Small intestine (tissue), 7 donors: ENCODE measurements at regions not wholly inside any gene's neighbourhood (a gene's known extent, or its start where the extent isn't known, plus 50 kb on each side); places are given as distances from the start of the nearest gene placed in this dataset.

Experiments used
- DNase-seq, 2 donors: peaks; one replicate each; pipeline versions ENCODE4 v3.0.0 to v3.0.0-alpha.2; 2013
- FAIRE-seq: peaks from 2 replicates; lab custom pipeline; 2012; peaks lifted over from hg19 to GRCh38; lab: Jason Lieb, UNC
- H3K27ac ChIP-seq, 3 donors: one replicate each; pipeline ENCODE4 v1.5.1; 2013; ENCODE audit warnings: low read length in 2 of 3, mild to moderate bottlenecking in 2 of 3, control low read depth in 1 of 3, inconsistent platforms in 1 of 3, low read depth in 1 of 3, moderate library complexity in 1 of 3
- H3K27me3 ChIP-seq, 3 donors: one replicate each; pipeline ENCODE4 v1.6.1; 2013; ENCODE audit warnings: low read length in 3 of 3, inconsistent platforms in 1 of 3; ENCODE audit not compliant: control insufficient read depth in 3 of 3, insufficient read depth in 3 of 3
- H3K36me3 ChIP-seq, 3 donors: one replicate each; pipeline ENCODE4 v1.6.1; 2013; ENCODE audit warnings: low read length in 3 of 3, inconsistent platforms in 1 of 3, low read depth in 1 of 3, mild to moderate bottlenecking in 1 of 3, moderate library complexity in 1 of 3; ENCODE audit not compliant: control insufficient read depth in 3 of 3, insufficient read depth in 2 of 3
- H3K4me1 ChIP-seq, 3 donors: one replicate each; pipeline ENCODE4 v1.6.1; 2013; ENCODE audit warnings: low read length in 2 of 3, inconsistent platforms in 1 of 3, low read depth in 1 of 3, mild to moderate bottlenecking in 1 of 3, moderate library complexity in 1 of 3; ENCODE audit not compliant: control insufficient read depth in 3 of 3, insufficient read depth in 2 of 3
- H3K4me3 ChIP-seq, 3 donors: one replicate each; pipeline ENCODE4 v1.5.1; 2013; ENCODE audit warnings: low read length in 3 of 3, control low read depth in 1 of 3, inconsistent platforms in 1 of 3, low read depth in 1 of 3, mild to moderate bottlenecking in 1 of 3, moderate library complexity in 1 of 3
- H3K9me3 ChIP-seq, 2 donors: one replicate each; pipeline ENCODE4 v1.6.1; 2013; ENCODE audit warnings: low read depth in 1 of 2, low read length in 1 of 2; ENCODE audit not compliant: control insufficient read depth in 2 of 2, insufficient read depth in 1 of 2
- WGBS, 3 donors: extraction: QIAGEN DNeasy Blood & Tissue Kit; methylation state at CpG; one replicate each; pipeline ENCODE4 v1.1.7; 2013; 5-methylcytosine and 5-hydroxymethylcytosine counted together
- donor health status: healthy with polysubstance abuse.
- donor health status: control.
- donor health status: control.
- donor health status: Bipolar disorder and iron deficiency.
- donor health status: healthy.

DNA sequence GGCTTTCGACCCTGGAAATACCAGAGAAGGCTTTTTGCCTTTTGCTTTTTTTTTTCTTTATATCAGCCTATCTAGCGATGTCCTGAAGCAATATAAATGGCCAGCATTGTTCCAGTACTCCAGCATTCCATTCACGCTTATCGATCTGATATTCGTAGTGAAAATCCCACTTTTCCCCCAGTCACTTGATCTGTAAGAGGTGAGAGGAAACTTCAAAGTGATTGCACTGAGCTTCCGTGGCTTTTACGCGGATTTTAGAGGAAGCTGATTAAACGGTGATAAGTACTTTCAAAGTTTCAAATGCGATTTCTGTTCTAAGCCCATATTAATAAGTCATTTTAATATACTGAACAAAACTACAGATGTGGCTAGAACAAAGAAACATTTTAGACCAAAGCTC, 725.5 kb downstream of the TRIML1 start:
- Histone ChIP-seq H3K9me3 (peaks cover 0 to 2% of the 10 kb centered on the region in 2 donors), H3K27ac (no peak overlapping the region), H3K27me3 (no peaks in the 10 kb centered on the region), H3K4me1 (no peaks in the 10 kb centered on the region), H3K4me3 (no peak overlapping the region), H3K36me3 (no peaks in the 10 kb centered on the region)
- DNase-seq, result no peak
- WGBS, 3 donors, result 64 to 76% (median 68%) methylated on average over 10 of the region's 10 CpGs
- FAIRE-seq, result no peak

DNA sequence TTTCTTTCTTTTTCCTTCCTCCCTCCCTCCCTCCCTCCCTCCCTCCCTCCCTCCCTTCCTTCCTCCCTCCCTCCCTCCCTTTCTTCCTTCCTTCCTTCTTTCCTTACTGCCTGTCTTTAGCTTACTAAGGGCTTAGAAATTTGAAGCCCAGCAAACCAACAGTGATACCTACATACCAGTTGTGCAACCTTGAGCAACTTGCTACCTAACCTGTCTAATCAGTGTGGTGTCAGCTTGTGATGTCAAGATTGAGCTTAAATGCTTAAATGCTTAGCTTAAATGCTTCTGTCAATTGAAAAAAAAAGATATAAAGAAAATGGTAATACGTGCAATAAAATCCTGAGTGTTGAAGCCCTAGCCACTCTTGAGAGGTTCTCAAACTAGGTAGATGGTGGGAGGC, 728.6 kb downstream of the TRIML1 start:
- H3K4me3 ChIP-seq, result no peak overlapping the region
- no peaks in the 10 kb centered on the region for H3K36me3 ChIP-seq
- WGBS, 3 donors, result 0 to 52% (median 15%) methylated on average over 1 of the region's 1 CpG
- H3K27me3 ChIP-seq, result no peaks in the 10 kb centered on the region
- no peaks in the 10 kb centered on the region for H3K9me3 ChIP-seq
- H3K27ac ChIP-seq, result no peak overlapping the region
- FAIRE-seq (no peak), DNase-seq (no peak)
- no peaks in the 10 kb centered on the region for H3K4me1 ChIP-seq

DNA sequence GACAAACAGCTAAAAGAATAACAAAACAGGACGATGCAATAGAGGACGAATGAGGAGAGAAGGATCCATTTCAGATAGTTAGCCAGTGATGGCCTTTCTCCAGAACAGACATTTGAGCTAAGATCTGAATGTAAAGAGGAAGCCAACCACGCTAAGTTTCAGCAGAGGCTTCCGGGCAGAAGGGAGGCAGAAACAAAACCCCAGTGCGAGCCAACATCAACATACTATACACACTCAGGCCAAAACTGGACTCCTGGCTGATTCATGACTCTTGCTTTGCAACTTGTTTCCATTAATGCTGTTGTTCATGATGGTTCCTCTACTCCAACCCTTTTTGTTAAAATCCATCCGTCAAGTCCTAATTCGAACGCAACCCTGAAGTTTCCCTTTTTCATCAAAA, 730.3 kb downstream of the TRIML1 start:
- no peak for DNase-seq
- H3K36me3 ChIP-seq, result no peaks in the 10 kb centered on the region
- no peaks in the 10 kb centered on the region for H3K4me1 ChIP-seq
- no peaks in the 10 kb centered on the region for H3K27me3 ChIP-seq
- 68 to 86% (median 79%) methylated on average over 8 of the region's 8 CpGs for WGBS, 3 donors
- H3K4me3 ChIP-seq, result no peak overlapping the region
- no peak for FAIRE-seq
- H3K9me3 ChIP-seq, result peaks cover 0 to 3% of the 10 kb centered on the region in 2 donors
- no peak overlapping the region for H3K27ac ChIP-seq

DNA sequence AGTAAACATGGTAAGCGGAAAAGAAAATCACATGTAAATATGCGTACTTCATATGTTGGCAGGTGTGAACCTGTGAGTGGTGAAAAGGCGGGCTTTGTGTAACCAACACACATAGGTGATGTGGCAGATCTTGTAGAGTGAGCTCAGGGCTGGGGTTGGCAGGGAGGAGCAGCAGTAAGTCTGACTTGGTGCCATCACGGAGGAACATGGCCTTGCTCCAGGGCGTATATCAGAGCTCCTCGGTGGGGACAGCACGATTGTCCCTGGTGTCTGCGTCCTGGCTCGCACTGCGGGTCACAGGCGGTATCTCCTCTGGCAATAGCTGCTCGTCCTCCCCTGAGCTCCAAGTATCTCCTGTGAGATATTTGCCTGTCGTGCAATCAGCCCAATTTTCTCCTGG, 733.6 kb downstream of the TRIML1 start:
- Histone ChIP-seq H3K36me3 (no peaks in the 10 kb centered on the region), H3K4me3 (no peak overlapping the region), H3K27ac (no peak overlapping the region), H3K9me3 (peaks cover 0 to 3% of the 10 kb centered on the region in 2 donors), H3K4me1 (no peaks in the 10 kb centered on the region), H3K27me3 (no peaks in the 10 kb centered on the region)
- FAIRE-seq (no peak), DNase-seq (no peak)
- WGBS, 3 donors, result 85 to 96% (median 91%) methylated on average over 13 of the region's 13 CpGs

DNA sequence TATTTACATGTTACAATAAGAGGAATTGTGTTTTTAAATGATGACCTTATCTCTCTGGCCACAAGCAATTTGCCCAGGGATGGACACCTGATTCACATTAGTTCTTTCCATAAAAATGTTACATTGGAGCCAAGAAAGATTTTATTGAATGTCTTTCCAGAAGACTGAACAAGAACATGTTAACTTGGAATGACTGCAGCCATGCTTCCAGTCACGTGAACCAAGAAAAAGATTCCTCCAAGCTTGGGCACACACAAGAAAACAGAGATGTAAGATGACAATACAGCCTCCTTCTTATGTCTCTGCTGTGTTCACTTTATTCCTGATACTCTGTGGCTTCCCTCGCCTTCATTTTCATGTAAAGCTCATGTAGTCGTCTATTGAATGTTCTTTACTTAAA, 737.6 kb downstream of the TRIML1 start:
- peaks cover 0 to 3% of the 10 kb centered on the region in 2 donors for H3K9me3 ChIP-seq
- no peaks in the 10 kb centered on the region for H3K36me3 ChIP-seq
- no peaks in the 10 kb centered on the region for H3K4me1 ChIP-seq
- 57 to 83% (median 76%) methylated on average over 3 of the region's 3 CpGs for WGBS, 3 donors
- DNase-seq (no peak), FAIRE-seq (no peak)
- H3K4me3 ChIP-seq, result no peak overlapping the region
- H3K27me3 ChIP-seq, result no peaks in the 10 kb centered on the region
- no peak overlapping the region for H3K27ac ChIP-seq

DNA sequence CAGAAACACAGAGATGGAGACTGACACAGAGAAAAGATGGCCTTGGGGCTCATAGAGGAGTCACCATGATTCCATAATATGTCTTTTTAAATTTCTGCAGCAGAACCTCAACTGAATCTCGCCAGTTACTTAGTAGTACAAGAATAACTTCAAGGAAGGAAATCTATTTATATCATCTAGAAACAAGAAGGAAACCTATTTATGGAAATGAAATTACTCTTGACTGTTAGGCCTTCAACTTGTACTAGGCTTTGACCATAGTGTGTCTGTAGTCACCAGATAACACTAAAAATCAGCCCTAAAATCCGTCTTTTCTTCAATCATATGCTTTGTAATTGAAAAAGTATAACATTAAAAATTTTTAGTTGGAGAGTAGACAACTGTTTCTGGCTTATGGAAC, 740.4 kb downstream of the TRIML1 start:
- Histone ChIP-seq H3K4me3 (no peak overlapping the region), H3K4me1 (no peaks in the 10 kb centered on the region), H3K9me3 (no peaks in the 10 kb centered on the region), H3K27ac (no peak overlapping the region), H3K36me3 (no peaks in the 10 kb centered on the region), H3K27me3 (no peaks in the 10 kb centered on the region)
- FAIRE-seq (no peak), DNase-seq (no peak)
- WGBS, 3 donors, result 48 to 73% (median 54%) methylated on average over 2 of the region's 2 CpGs

DNA sequence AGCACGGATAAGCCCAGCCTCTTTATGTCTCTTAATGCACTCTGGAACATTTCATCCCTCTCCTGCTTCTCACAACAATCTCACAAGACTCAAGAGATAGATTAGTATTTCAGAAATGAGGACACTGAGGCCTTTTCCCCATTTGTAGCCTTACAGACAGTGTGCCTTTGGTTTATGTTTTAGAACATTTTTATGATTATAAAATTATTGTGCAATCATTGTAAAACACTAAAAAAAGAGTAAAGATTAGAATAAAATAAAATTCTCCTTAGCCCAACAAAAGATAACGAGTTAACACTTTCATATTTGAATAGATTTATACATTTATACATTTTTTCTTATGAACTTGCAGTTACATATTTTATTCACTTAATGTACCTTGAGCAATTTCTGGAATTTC, 748.7 kb downstream of the TRIML1 start:
- FAIRE-seq, result no peak

DNA sequence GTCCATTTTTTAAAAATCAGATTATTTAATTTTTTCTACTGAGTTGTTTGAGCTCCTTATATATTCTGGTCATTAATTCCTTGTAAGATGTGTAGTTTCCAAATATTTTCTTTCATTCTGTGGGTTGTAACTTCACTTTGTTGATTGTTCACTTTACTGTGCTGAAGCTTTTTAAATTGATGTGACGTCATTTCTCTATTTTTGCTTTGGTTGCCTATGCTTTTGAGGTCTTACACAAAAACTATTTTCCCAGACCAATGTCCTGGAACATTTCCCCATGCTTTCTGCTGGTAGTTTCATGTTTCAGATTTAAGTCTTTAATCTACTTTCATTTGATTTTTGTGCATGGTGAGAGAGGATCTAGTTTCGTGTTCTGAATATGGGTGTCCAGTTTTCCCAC, 753.6 kb downstream of the TRIML1 start:
- H3K4me1 ChIP-seq, result no peaks in the 10 kb centered on the region
- DNase-seq (no peak), FAIRE-seq (no peak)
- H3K27me3 ChIP-seq, result no peaks in the 10 kb centered on the region
- H3K36me3 ChIP-seq, result no peaks in the 10 kb centered on the region
- 82 to 88% (median 86%) methylated on average over 2 of the region's 2 CpGs for WGBS, 3 donors
- H3K9me3 ChIP-seq, result no peaks in the 10 kb centered on the region
- H3K4me3 ChIP-seq, result no peak overlapping the region
- no peak overlapping the region for H3K27ac ChIP-seq

More for the DNA sequence above, 748.7 kb downstream of the TRIML1 start:
- Histone ChIP-seq H3K27me3 (no peaks in the 10 kb centered on the region), H3K27ac (no peak overlapping the region), H3K9me3 (no peaks in the 10 kb centered on the region), H3K36me3 (no peaks in the 10 kb centered on the region), H3K4me3 (no peak overlapping the region), H3K4me1 (no peaks in the 10 kb centered on the region)
- 67 to 82% (median 74%) methylated on average over 2 of the region's 2 CpGs for WGBS, 3 donors
- no peak for DNase-seq

DNA sequence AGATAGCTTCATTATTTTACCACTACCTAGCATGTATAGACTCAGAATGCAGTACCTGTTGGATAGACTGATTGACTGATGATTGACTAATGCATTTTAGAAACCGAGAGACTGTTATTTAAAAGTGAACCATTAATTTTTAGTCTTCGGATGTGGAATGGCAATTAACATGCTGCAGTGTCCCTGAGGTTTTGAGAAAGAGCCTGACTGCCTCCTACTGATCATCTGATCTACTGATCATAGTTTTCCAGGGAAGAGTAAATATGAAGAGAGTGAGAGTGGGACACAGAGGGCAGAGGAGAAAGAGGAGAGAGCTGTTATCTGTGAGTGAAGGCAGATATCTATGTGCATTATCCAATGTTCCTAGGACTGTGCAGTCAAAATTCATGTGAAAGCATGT, 764.7 kb downstream of the TRIML1 start:
- 26 to 61% (median 33%) methylated on average over 2 of the region's 2 CpGs for WGBS, 3 donors
- Histone ChIP-seq H3K4me3 (no peak overlapping the region), H3K9me3 (peaks cover 0 to 5% of the 10 kb centered on the region in 2 donors), H3K27me3 (no peaks in the 10 kb centered on the region), H3K4me1 (no peaks in the 10 kb centered on the region), H3K36me3 (no peaks in the 10 kb centered on the region), H3K27ac (no peak overlapping the region)
- DNase-seq (no peak), FAIRE-seq (no peak)
